GM12864 (cell line): ENCODE measurements at regions not wholly inside any gene's neighbourhood (a gene's known extent, or its start where the extent isn't known, plus 50 kb on each side); places are given as distances from the start of the nearest gene placed in this dataset.

Experiments used
- DNase-seq: peaks from one replicate; pipeline ENCODE4 v3.0.0-alpha.2; 2011; ENCODE audit warnings: low read depth
- H3K4me3 ChIP-seq: 2 replicates; pipeline ENCODE4 v1.5.1; 2011; ENCODE audit warnings: mild to moderate bottlenecking, low read depth, low read length, control low read depth
- CTCF ChIP-seq: IDR thresholded peaks from 2 replicates; pipeline ENCODE4 v1.5.1; 2011; ENCODE audit warnings: low read depth, mild to moderate bottlenecking, moderate library complexity, low read length, control low read depth, inconsistent platforms; ENCODE audit errors: missing control alignments

GRCh38 chr18:10377956-10378355 lies 76.5 kb upstream of the APCDD1 start:
- no peak for DNase-seq
- no peak overlapping the region for H3K4me3 ChIP-seq
- no peak for TF ChIP-seq CTCF

GRCh38 chr18:10378688-10379420 lies 75.6 kb upstream of the APCDD1 start:
- no peak for TF ChIP-seq CTCF
- no peak overlapping the region for H3K4me3 ChIP-seq
- no peak for DNase-seq

- H3K4me3 ChIP-seq = no peak overlapping the region
- TF ChIP-seq CTCF = no peak
- DNase-seq = no peak
These were observed 74.9 kb upstream of the APCDD1 start for GRCh38 chr18:10379522-10379921.

GRCh38 chr18:10381516-10381915 lies 72.9 kb upstream of the APCDD1 start:
- DNase-seq = no peak
- H3K4me3 ChIP-seq = no peak overlapping the region
- TF ChIP-seq CTCF = no peak

GRCh38 chr18:10381951-10382350 lies 72.5 kb upstream of the APCDD1 start:
- no peak for TF ChIP-seq CTCF
- H3K4me3 ChIP-seq = no peak overlapping the region
- DNase-seq = no peak

GRCh38 chr18:10386049-10386448 lies 68.4 kb upstream of the APCDD1 start:
- TF ChIP-seq CTCF = no peak
- no peak for DNase-seq
- no peak overlapping the region for H3K4me3 ChIP-seq

GRCh38 chr18:10386956-10387355 lies 67.5 kb upstream of the APCDD1 start:
- TF ChIP-seq CTCF = no peak
- no peak overlapping the region for H3K4me3 ChIP-seq
- no peak for DNase-seq
